ENCODE measurements at regions not wholly inside any gene's neighbourhood (a gene's known extent, or its start where the extent isn't known, plus 50 kb on each side); places are given as distances from the start of the nearest gene placed in this dataset.

DNA sequence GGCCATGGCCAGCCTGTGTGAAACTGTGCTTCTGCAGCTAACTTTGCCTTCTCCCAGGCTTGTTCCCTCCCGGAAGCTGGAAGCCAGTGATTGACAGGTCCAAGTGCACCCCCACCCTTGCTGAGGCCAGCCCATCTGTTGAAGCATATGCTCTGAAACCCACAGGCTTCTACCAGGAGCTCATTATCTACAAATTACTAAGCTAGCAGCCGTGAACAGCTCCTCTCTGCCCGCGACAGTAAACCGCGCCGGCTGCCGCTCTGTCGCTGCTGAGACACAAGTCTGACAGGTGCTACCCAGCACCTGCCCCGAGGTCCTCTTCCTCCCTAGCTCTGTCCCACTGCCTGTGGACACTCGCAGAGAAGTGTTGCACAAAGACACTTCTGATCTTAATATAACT lies 490.9 kb downstream of the GADD45G start:
- no peak overlapping the region for H3K4me3 Mint-ChIP-seq
- no peaks in the 10 kb centered on the region for H3K36me3 Mint-ChIP-seq (ENCODE audit: low read depth)
- no peak overlapping the region for H3K27ac Mint-ChIP-seq
- H3K9me3 Mint-ChIP-seq = no peaks in the 10 kb centered on the region
- no peak for DNase-seq
- peaks cover 33% of the 10 kb centered on the region for H3K27me3 Mint-ChIP-seq
- peaks cover 23% of the 10 kb centered on the region for H3K4me1 Mint-ChIP-seq (ENCODE audit: low read depth)

DNA sequence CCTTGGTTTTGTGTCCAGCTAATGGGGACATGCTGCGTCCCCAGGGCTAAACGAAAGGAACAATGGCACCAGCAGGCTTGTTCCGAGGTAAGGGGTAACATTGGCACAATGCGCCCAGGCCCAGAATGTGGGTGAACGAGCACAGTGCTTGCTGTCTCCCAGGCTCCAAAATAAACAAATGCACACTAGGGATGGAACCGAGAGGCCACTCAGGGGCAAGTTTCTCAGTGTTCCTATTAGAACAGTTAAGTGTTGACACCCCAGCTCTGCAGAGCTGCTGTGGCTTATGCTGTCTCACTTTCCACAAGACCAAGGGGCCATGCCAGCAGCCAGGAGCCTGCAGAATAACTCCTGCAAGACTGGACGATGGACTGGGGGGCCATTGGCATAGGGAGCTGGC lies 492.4 kb downstream of the GADD45G start:
- Mint-ChIP-seq H3K4me1 (ENCODE audit: low read depth) (peaks cover 22% of the 10 kb centered on the region), H3K36me3 (ENCODE audit: low read depth) (no peaks in the 10 kb centered on the region), H3K4me3 (no peak overlapping the region), H3K27ac (no peak overlapping the region), H3K9me3 (no peaks in the 10 kb centered on the region), H3K27me3 (peaks cover 34% of the 10 kb centered on the region)
- DNase-seq = no peak

DNA sequence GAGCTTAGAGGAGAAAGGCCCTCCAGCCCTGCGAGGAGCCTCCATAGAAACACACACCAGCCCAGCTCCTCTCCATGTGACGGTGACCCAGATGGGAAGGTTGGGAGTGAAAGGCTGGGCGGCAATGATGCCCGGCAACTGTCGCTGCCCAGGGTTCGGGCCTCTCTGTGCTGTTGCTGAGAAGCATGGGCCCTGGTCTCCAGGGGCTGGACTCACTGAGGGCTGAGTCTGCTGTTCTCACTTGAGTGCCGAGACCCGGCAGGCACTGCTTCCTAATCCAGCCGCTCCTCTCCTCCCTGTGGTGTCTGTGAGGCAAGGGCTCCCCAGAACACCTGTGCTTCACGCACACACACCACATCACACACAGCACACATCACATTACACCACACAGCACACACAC lies 493.6 kb downstream of the GADD45G start:
- DNase-seq = no peak

DNA sequence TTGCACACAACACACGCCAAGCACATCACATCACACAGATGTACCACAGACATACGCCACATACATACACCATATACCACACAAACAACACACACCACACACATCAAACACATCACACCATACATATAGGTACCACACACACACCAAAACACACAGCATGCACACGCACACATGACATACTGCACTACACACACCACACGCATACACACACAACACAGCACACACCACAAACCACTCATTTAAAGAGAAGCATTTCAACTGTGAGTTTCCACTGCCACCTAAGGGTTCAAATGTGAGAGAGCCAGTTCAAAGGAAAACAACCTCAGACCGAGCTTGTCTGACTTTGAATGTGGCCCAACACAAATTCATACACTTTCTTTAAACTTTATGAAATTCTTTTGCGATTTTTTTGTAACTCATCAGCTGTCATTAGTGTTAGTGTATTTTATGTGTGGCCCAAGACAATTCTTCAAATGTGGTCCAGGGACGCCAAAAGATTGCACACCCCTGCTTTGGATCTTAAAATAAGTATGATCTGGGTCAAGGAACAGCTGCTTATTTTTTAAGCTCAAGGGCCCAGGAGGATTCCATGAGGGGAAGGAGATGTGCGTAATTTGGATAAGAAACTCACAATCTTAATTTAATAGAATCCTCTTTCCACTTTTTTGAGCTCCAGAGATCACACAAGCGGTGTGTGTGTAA lies 494.6 kb downstream of the GADD45G start:
- no peak overlapping the region for H3K4me3 Mint-ChIP-seq
- H3K9me3 Mint-ChIP-seq = no peaks in the 10 kb centered on the region
- peaks cover 8% of the 10 kb centered on the region for H3K4me1 Mint-ChIP-seq (ENCODE audit: low read depth)
- H3K27ac Mint-ChIP-seq = no peak overlapping the region
- H3K36me3 Mint-ChIP-seq (ENCODE audit: low read depth) = no peaks in the 10 kb centered on the region
- DNase-seq = no peak
- peaks cover 28% of the 10 kb centered on the region for H3K27me3 Mint-ChIP-seq

More for the DNA sequence above, 493.6 kb downstream of the GADD45G start:
- no peak overlapping the region for H3K27ac Mint-ChIP-seq
- peaks cover 12% of the 10 kb centered on the region for H3K4me1 Mint-ChIP-seq (ENCODE audit: low read depth)
- H3K27me3 Mint-ChIP-seq = peaks cover 32% of the 10 kb centered on the region
- no peak overlapping the region for H3K4me3 Mint-ChIP-seq
- no peaks in the 10 kb centered on the region for H3K9me3 Mint-ChIP-seq
- H3K36me3 Mint-ChIP-seq (ENCODE audit: low read depth) = no peaks in the 10 kb centered on the region

DNA sequence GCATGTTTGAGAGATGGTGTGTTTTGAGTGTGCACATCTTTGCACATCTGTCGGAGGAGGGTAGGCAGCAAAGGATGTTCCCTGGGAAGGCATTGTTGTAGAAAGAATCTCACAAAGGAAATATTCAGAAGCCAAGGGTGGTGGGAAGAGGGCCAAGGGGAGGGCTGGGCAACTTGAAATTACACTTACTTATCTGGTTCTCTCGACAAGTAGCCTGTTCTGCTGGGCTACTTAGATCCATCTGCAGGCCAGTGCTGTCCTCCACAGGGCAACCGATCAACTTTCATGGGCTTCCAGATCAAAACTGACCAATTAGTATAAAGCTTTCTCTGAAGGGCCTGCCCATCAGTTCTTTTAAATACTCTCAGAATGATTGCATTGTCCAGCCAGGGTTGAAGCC lies 495.2 kb downstream of the GADD45G start:
- peaks cover 8% of the 10 kb centered on the region for H3K4me1 Mint-ChIP-seq (ENCODE audit: low read depth)
- H3K9me3 Mint-ChIP-seq = no peaks in the 10 kb centered on the region
- H3K27me3 Mint-ChIP-seq = peaks cover 28% of the 10 kb centered on the region
- no peak overlapping the region for H3K27ac Mint-ChIP-seq
- no peaks in the 10 kb centered on the region for H3K36me3 Mint-ChIP-seq (ENCODE audit: low read depth)
- DNase-seq = no peak
- H3K4me3 Mint-ChIP-seq = no peak overlapping the region

DNA sequence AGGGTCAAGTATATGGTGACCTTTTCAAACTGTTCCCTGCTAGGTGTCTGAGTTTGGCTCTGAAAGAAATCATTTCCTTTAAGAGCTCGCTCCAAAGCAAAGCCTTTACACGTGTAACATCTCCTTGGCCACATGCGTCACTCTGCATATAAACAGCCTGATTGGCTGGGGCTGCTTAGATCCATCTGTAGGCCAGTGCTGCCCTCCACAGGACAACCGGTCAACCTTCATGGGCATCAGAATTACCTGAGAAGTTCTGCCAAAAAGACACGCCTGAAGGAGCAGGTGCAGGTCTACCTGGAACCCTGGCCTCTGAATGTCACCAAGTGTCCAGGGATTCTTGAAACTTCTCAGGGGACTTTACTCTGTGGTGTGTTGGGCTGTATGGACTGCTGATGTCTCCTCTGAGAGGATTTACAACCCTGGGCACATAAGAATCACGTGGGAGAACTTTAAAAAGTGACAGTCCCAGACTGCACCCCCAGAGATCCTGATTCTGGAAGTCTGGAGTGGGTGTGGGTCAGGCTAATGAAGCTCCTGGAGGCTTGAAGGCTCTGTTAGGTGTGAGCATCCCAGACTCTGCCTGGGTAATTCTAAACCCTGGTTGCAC lies 497.6 kb downstream of the GADD45G start:
- peaks cover 5% of the 10 kb centered on the region for H3K4me1 Mint-ChIP-seq (ENCODE audit: low read depth)
- H3K4me3 Mint-ChIP-seq = no peak overlapping the region
- DNase-seq = peak; percentile 76
- no peaks in the 10 kb centered on the region for H3K9me3 Mint-ChIP-seq
- peak overlapping the region; percentile 11 for H3K27ac Mint-ChIP-seq
- H3K27me3 Mint-ChIP-seq = peaks cover 13% of the 10 kb centered on the region
- no peaks in the 10 kb centered on the region for H3K36me3 Mint-ChIP-seq (ENCODE audit: low read depth)

DNA sequence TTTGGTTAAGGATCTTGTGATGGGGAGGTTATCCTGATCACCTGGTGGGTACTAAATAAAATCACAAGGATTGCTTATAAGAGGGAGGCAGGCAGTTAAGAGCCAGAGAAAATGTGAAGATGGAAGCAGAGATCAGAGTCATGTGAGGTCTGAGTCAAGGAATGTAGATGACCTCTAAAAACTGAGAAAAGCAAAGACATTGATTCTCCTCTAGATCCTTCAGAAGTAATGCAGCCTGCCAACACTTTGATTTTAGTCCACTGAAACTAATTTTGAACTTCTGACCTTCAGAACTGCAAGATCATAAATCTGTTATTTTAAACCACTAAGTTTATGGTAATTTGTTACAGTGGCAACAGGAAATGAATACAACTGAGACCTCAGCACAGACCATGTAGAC lies 499.0 kb downstream of the GADD45G start:
- H3K36me3 Mint-ChIP-seq (ENCODE audit: low read depth) = no peaks in the 10 kb centered on the region
- H3K27ac Mint-ChIP-seq = no peak overlapping the region
- no peak overlapping the region for H3K4me3 Mint-ChIP-seq
- H3K4me1 Mint-ChIP-seq (ENCODE audit: low read depth) = peaks cover 5% of the 10 kb centered on the region
- H3K27me3 Mint-ChIP-seq = peaks cover 11% of the 10 kb centered on the region
- DNase-seq = no peak
- no peaks in the 10 kb centered on the region for H3K9me3 Mint-ChIP-seq

DNA sequence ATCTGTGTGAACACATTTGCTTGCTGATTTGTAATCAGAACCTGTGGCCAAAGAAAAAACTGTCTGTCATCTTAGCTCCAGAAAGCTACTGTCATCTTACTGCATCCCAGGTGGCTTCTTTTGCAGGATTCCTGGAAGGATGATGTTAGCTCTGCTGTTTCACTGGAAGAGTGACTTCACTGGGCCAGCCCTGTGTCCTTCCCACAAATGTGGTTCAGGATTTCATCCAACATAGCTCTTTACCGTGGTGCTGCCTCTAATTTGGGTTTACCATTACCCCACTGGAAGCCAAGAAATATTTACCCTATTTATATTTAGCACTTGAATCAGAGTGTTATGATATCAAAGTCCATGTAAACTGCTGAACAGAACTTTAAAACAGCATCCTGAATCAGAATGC lies 501.0 kb downstream of the GADD45G start:
- Mint-ChIP-seq H3K4me1 (ENCODE audit: low read depth) (peaks cover 5% of the 10 kb centered on the region), H3K9me3 (peaks cover 12% of the 10 kb centered on the region), H3K27ac (no peak overlapping the region), H3K27me3 (peaks cover 10% of the 10 kb centered on the region), H3K4me3 (no peak overlapping the region), H3K36me3 (ENCODE audit: low read depth) (no peaks in the 10 kb centered on the region)
- no peak for DNase-seq

DNA sequence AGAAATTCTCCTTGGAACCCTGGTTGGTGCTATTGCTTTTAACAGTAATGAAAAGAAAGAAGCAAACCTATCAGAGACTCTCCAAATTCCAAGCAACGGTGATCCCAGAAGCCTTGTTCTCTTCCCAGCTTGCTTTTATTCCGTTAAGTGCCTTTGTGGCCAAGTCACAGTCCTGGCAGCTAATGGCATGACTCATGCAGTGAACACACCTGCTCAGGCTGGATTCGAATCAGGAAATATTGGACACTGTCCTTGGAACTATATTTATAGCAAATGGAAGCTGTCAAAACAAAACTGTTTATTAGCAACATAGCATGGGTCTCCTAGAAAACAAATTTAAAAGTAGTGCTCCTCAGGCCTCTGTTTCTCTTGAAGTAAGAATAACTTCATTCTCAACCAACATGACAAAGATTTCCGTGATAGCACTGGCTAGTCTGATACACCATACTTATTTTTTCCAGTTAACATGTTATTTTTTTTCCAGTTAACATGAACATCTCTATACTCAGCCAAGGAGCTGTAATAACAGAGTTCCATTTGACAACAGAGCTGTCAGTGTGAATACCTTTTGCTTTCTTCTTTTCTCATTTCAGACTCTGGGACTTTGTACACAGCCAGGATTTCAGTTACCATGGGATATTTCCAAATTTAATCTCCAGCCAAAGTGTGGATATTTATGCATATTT lies 502.4 kb downstream of the GADD45G start:
- H3K27me3 Mint-ChIP-seq = peaks cover 5% of the 10 kb centered on the region
- no peak overlapping the region for H3K4me3 Mint-ChIP-seq
- peaks cover 2% of the 10 kb centered on the region for H3K4me1 Mint-ChIP-seq (ENCODE audit: low read depth)
- H3K27ac Mint-ChIP-seq = no peak overlapping the region
- peaks cover 12% of the 10 kb centered on the region for H3K9me3 Mint-ChIP-seq
- no peak for DNase-seq
- no peaks in the 10 kb centered on the region for H3K36me3 Mint-ChIP-seq (ENCODE audit: low read depth)

DNA sequence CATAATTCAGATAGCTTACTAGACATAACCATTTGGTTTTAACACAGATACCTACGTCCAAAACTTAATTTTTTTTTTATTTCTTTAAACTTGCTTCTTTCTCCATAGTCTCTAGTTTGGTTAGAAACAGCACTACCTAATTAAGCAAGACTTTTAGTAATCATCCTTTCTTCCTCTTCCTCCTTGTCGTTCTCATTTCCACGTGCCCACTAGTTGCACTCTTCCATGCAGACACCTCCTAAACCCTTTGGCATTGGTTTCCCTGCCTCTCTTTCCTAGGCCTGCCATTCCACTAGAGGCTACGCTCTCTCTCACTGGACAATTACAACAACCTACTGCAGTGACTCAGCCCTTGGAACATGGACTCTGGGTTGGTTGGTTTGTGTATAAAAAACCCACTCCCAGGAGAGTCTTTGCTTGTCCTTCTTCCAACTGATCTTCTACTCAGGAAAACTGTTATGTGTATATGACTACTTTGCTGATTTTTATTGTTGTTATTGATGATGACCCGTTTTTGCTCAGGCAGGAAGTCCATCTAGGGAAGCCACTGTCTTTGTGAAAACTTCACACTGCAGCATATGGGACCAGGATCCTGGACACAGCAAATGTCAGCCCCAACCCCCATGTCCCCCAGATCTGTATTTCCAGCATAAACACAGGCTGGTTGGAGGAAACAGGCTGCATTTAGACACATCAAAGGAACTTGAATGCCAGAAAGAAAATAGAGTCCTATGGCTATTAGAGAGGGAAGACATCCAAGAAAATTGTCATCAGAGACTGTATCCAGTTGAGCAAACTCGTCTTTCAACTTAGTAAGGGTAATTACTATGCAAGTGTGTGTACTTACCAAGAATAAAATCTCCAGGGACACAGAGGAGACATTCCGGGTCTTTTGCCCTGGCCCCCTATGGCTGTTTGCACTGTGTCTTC lies 503.2 kb downstream of the GADD45G start:
- Mint-ChIP-seq H3K4me1 (ENCODE audit: low read depth) (no peaks in the 10 kb centered on the region), H3K4me3 (no peak overlapping the region), H3K36me3 (ENCODE audit: low read depth) (no peaks in the 10 kb centered on the region), H3K9me3 (peaks cover 12% of the 10 kb centered on the region), H3K27ac (no peak overlapping the region), H3K27me3 (peaks cover 9% of the 10 kb centered on the region)
- DNase-seq = no peak

DNA sequence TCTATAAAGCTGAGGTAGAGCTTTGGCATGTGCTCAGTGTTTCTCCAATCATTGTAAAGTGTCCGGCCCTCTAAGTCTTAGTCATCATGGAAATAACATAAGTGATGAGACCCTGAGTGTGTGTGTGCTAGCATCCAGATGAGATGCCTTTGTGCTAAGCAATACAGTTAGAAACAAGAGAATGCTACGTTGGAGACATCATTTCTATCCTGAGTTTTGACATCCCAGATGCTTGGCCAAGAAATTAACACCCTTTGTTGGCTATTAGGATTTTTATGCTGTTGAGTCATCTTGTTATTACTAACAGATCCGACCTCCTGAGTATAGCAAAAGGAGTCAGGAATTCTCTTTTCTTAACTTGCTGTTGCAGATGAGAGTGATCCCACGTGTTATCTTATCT lies 508.0 kb downstream of the GADD45G start:
- H3K27ac Mint-ChIP-seq = no peak overlapping the region
- no peak for DNase-seq
- H3K36me3 Mint-ChIP-seq (ENCODE audit: low read depth) = no peaks in the 10 kb centered on the region
- H3K4me1 Mint-ChIP-seq (ENCODE audit: low read depth) = no peaks in the 10 kb centered on the region
- H3K4me3 Mint-ChIP-seq = no peak overlapping the region
- H3K9me3 Mint-ChIP-seq = peaks cover 12% of the 10 kb centered on the region
- peaks cover 16% of the 10 kb centered on the region for H3K27me3 Mint-ChIP-seq

DNA sequence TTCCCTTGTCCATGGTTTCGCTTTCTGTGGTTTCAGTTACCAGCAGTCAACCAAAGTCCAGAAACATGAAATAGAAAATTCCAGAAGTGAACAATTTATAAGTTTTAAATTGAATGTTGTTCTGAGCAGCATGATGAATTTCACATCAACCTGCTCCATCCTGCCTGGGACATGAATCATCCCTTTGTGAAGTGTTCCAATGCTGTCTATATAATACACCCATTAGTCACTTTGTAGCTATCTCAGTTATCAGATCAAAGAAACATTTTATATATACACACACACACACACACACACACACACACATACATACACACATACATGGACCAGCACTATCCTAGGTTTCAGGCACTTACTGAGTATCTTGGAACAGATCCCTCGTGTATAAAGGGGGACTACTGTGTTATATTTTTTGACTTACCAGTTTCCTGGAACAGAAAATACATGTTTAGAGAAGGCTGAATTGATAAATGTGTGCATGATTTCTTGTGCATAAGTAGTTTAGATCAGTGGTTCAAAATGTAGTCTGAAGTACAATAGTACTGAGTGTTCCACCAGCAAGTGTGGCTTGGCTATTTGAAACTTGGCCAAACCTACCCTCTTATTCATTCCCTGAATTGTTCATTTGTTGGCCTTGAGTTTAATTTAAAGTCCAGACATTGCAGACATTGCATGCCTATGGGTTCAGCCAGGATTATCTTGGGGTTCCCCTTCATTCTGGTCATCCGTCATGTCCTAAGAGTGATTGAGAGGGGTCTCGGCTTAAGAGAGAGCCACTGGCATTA lies 510.0 kb downstream of the GADD45G start:
- Mint-ChIP-seq H3K36me3 (ENCODE audit: low read depth) (no peaks in the 10 kb centered on the region), H3K27ac (no peak overlapping the region), H3K27me3 (peaks cover 16% of the 10 kb centered on the region), H3K4me3 (no peak overlapping the region), H3K4me1 (ENCODE audit: low read depth) (no peaks in the 10 kb centered on the region), H3K9me3 (peaks cover 3% of the 10 kb centered on the region)
- DNase-seq = no peak

DNA sequence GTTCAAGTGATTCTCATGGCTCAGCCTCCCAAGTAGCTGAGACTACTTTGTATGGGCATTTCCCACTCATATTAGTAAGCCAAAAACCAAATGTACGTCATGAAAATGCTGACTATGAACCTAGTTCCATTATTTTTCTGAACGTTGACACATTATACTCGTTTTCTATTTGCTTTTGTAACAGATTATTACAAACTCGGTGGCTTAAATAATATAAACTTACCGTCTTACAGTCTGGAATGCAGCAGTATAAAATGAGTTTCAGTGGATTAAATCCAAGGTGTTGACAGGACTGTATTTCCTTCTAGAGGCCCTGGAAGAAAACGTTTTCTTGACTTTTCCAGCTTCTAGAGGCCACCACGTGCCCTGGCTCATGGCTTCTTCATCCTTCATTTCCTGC lies 517.0 kb downstream of the GADD45G start:
- Mint-ChIP-seq H3K4me3 (no peak overlapping the region), H3K27ac (no peak overlapping the region), H3K4me1 (ENCODE audit: low read depth) (no peaks in the 10 kb centered on the region), H3K27me3 (peaks cover 9% of the 10 kb centered on the region), H3K9me3 (peaks cover 8% of the 10 kb centered on the region), H3K36me3 (ENCODE audit: low read depth) (no peaks in the 10 kb centered on the region)
- no peak for DNase-seq

DNA sequence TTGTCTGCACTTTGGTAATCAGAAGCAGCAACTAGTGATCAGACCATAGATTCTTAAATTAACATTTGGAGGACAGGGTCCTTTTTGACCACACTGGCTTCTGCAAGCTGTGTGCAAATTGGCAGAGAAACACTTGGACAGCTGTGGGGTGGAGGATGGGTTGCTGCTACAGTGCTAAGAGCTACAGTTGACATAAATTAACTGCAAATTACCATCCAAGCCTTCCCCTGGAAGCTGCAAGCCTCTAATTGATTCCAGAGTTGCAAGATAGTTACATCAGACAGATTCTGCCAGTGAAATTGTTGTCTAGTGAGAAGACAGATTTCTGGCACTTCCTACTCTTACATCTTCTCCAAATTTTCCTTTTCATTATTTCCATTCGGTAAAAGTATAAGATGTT lies 517.7 kb downstream of the DIRAS2 start:
- Mint-ChIP-seq H3K27me3 (peaks cover 26% of the 10 kb centered on the region), H3K36me3 (ENCODE audit: low read depth) (no peaks in the 10 kb centered on the region), H3K4me3 (no peak overlapping the region), H3K4me1 (ENCODE audit: low read depth) (no peaks in the 10 kb centered on the region), H3K27ac (no peak overlapping the region), H3K9me3 (peaks cover 8% of the 10 kb centered on the region)
- no peak for DNase-seq

Data from activated T-cell treated with anti-CD3 and anti-CD28 coated beads, Interleukin-2, amount 50 U/mL, for 24 hours (primary cell).